ENCODE measurements at regions not wholly inside any gene's neighbourhood (a gene's known extent, or its start where the extent isn't known, plus 50 kb on each side); places are given as distances from the start of the nearest gene placed in this dataset.

GRCh38 chr6:40315060-40315459, 272.1 kb downstream of the LRFN2 start:
- TF ChIP-seq, protein P1, sequence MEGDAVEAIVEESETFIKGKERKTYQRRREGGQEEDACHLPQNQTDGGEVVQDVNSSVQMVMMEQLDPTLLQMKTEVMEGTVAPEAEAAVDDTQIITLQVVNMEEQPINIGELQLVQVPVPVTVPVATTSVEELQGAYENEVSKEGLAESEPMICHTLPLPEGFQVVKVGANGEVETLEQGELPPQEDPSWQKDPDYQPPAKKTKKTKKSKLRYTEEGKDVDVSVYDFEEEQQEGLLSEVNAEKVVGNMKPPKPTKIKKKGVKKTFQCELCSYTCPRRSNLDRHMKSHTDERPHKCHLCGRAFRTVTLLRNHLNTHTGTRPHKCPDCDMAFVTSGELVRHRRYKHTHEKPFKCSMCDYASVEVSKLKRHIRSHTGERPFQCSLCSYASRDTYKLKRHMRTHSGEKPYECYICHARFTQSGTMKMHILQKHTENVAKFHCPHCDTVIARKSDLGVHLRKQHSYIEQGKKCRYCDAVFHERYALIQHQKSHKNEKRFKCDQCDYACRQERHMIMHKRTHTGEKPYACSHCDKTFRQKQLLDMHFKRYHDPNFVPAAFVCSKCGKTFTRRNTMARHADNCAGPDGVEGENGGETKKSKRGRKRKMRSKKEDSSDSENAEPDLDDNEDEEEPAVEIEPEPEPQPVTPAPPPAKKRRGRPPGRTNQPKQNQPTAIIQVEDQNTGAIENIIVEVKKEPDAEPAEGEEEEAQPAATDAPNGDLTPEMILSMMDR (IDR thresholded peaks at IDR 0.05; ENCODE audit: insufficient read depth, low read length): no peak
- TF ChIP-seq REST (IDR thresholded peaks at IDR 0.05; ENCODE audit: insufficient replicate concordance, low read depth): no peak
- TF ChIP-seq POLR2AphosphoS5 (IDR thresholded peaks at IDR 0.05; ENCODE audit: low read depth): no peak

Measured in HL-60 (cell line).